HCT116 (cell line): ENCODE measurements at regions not wholly inside any gene's neighbourhood (a gene's known extent, or its start where the extent isn't known, plus 50 kb on each side); places are given as distances from the start of the nearest gene placed in this dataset.

Experiments used
- ATAC-seq: fragments of 200-7000 bp; cut with Tn5 transposase; 2 replicates; pipeline ENCODE4 v1.9.1; 2020; ENCODE audit warnings: mild to moderate bottlenecking, moderate library complexity
- BruUV-seq: library from RNA; stranded (reverse); fragments of 400-500 nt; replicated peaks from 2 replicates; lab custom pipeline; 2021; lab: Mats Ljungman, UMichigan
- CTCF ChIA-PET: fragments of 300-600 bp; sonication (Branson Sonifier 250); formaldehyde crosslinking; loops from one replicate; lab custom pipeline; 2021; ENCODE audit warnings: antibody characterized with exemption; lab: Charles Lee
- POLR2A ChIA-PET: fragments of 300-600, 350-600 bp; sonication (Branson Sonifier 250); formaldehyde crosslinking; loops from one replicate; lab custom pipeline; 2021; ENCODE audit warnings: antibody characterized with exemption; lab: Charles Lee
- RAD21 ChIA-PET, 2 experiments: fragments of 300-600 bp; sonication (Branson Sonifier 250); formaldehyde crosslinking; loops; one replicate each; lab custom pipeline; 2023; ENCODE audit warnings: low total read pairs in 2 of 2; ENCODE audit not compliant: uncharacterized antibody in 2 of 2, unreplicated experiment in 2 of 2, low non-redundant PET in 1 of 2; lab: Charles Lee
- DNase-seq: peaks from one replicate; pipeline ENCODE4 v3.0.0-alpha.2; 2010; ENCODE audit warnings: low read depth, low spot score
- H2AFZ ChIP-seq: fragments of 200-600 bp; shearing (Covaris generic), sonication (generic); 2 replicates; pipeline ENCODE4 v1.6.1; 2017; ENCODE audit warnings: low read depth, mixed run types, mixed read lengths, antibody characterized with exemption, low read length; ENCODE audit not compliant: poor library complexity, severe bottlenecking
- H3K27ac ChIP-seq: 2 replicates; pipeline ENCODE4 v1.5.1; 2012; ENCODE audit warnings: low read depth, low read length
- H3K27me3 ChIP-seq: fragments of 200-600 bp; sonication (generic); 2 replicates; pipeline ENCODE4 v1.6.1; 2016; ENCODE audit warnings: mixed run types, low read length, mixed read lengths; ENCODE audit not compliant: insufficient read depth
- H3K36me3 ChIP-seq, 2 experiments: fragments of 200-500 bp in 1 of 2; fragments of 200-600 bp in 1 of 2; sonication (Bioruptor generic) in 1 of 2; sonication (generic) in 1 of 2; 2 replicates each; pipeline versions ENCODE4 v1.5.1 to v1.6.1; 2014 to 2016; ENCODE audit warnings: low read length in 2 of 2, inconsistent platforms in 1 of 2, mixed read lengths in 1 of 2, mixed run types in 1 of 2; ENCODE audit not compliant: insufficient read depth in 2 of 2, control insufficient read depth in 1 of 2
- H3K4me1 ChIP-seq, 2 experiments: fragments of 200-600 bp in 1 of 2; sonication (generic) in 1 of 2; 2 replicates each; pipeline versions ENCODE4 v1.5.1 to v1.6.1; 2012 to 2017; ENCODE audit warnings: low read length in 2 of 2, inconsistent platforms in 1 of 2, mild to moderate bottlenecking in 1 of 2, mixed read lengths in 1 of 2, mixed run types in 1 of 2, moderate library complexity in 1 of 2; ENCODE audit not compliant: insufficient read depth in 2 of 2, control insufficient read depth in 1 of 2
- H3K4me2 ChIP-seq: fragments of 200-600 bp; sonication (generic); 2 replicates; pipeline ENCODE4 v1.6.1; 2017; ENCODE audit warnings: mixed run types, low read length, mixed read lengths
- H3K4me3 ChIP-seq, 2 experiments: fragments of 200-600 bp in 1 of 2; sonication (generic) in 1 of 2; replicated peaks in 1 of 2; 2 replicates each; pipeline ENCODE4 v1.5.1; 2011 to 2016; ENCODE audit warnings: low read length in 2 of 2, control low read depth in 1 of 2, low read depth in 1 of 2, mild to moderate bottlenecking in 1 of 2, mixed read lengths in 1 of 2, mixed run types in 1 of 2
- H3K79me2 ChIP-seq: fragments of 200-600 bp; sonication (generic); 2 replicates; pipeline ENCODE4 v1.6.1; 2017; ENCODE audit warnings: mild to moderate bottlenecking, mixed run types, low read length, moderate library complexity, mixed read lengths; ENCODE audit not compliant: insufficient read depth
- H3K9ac ChIP-seq: fragments of 200-600 bp; sonication (generic); 2 replicates; pipeline ENCODE4 v1.6.1; 2016; ENCODE audit warnings: low read length, mixed read lengths
- H3K9me2 ChIP-seq: fragments of 200-600 bp; sonication (generic), shearing (Covaris generic); 2 replicates; pipeline ENCODE4 v1.6.1; 2017; ENCODE audit warnings: mixed run types, mild to moderate bottlenecking, moderate library complexity; ENCODE audit not compliant: insufficient read depth
- H3K9me3 ChIP-seq, 2 experiments: fragments of 200-500 bp in 1 of 2; fragments of 200-600 bp in 1 of 2; sonication (Bioruptor generic) in 1 of 2; sonication (generic) in 1 of 2; 2 replicates each; pipeline ENCODE4 v1.6.1; 2014 to 2017; ENCODE audit warnings: low read length in 2 of 2, mixed read lengths in 2 of 2, inconsistent platforms in 1 of 2, low read depth in 1 of 2, mild to moderate bottlenecking in 1 of 2, mixed run types in 1 of 2, moderate library complexity in 1 of 2; ENCODE audit not compliant: control insufficient read depth in 1 of 2, insufficient read depth in 1 of 2
- H4K20me1 ChIP-seq: fragments of 200-600 bp; sonication (generic), shearing (Covaris generic); 2 replicates; pipeline ENCODE4 v1.6.1; 2017; ENCODE audit warnings: mixed run types, mild to moderate bottlenecking, moderate library complexity; ENCODE audit not compliant: insufficient read depth
- CBX3 ChIP-seq: IDR thresholded peaks from 2 replicates; pipeline ENCODE4 v1.6.1; 2012; ENCODE audit warnings: low read depth
- CEBPB ChIP-seq: IDR thresholded peaks from 2 replicates; pipeline ENCODE4 v1.6.1; 2012; ENCODE audit warnings: low read depth
- EGR1 ChIP-seq: IDR thresholded peaks from 2 replicates; pipeline ENCODE4 v1.6.1; 2012; ENCODE audit warnings: low read depth
- EZH2 ChIP-seq: fragments of 200-600 bp; sonication (generic); IDR thresholded peaks from 2 replicates; pipeline ENCODE4 v1.6.1; 2017; ENCODE audit warnings: antibody characterized with exemption, mixed run types
- EZH2phosphoT487 ChIP-seq: fragments of 200-600 bp; IDR thresholded peaks from 2 replicates; pipeline ENCODE4 v1.6.1; 2018; ENCODE audit warnings: antibody characterized with exemption, borderline replicate concordance
- FOSL1 ChIP-seq: IDR thresholded peaks from 2 replicates; pipeline ENCODE4 v1.6.1; 2012; ENCODE audit warnings: low read depth
- JUND ChIP-seq: IDR thresholded peaks from 2 replicates; pipeline ENCODE4 v1.6.1; 2012
- POLR2A ChIP-seq: IDR thresholded peaks from 2 replicates; pipeline ENCODE4 v1.7.0; 2011; ENCODE audit warnings: borderline replicate concordance; ENCODE audit not compliant: insufficient read depth, insufficient read length; ENCODE audit errors: extremely low read depth
- POLR2AphosphoS5 ChIP-seq: IDR thresholded peaks from 2 replicates; pipeline ENCODE4 v1.6.1; 2011; ENCODE audit warnings: mild to moderate bottlenecking, low read depth, low read length, moderate library complexity
- REST ChIP-seq: IDR thresholded peaks from 2 replicates; pipeline ENCODE4 v1.6.1; 2012; ENCODE audit warnings: low read depth
- SIN3A ChIP-seq: IDR thresholded peaks from 2 replicates; pipeline ENCODE4 v1.6.1; 2012; ENCODE audit warnings: low read depth
- SP1 ChIP-seq: IDR thresholded peaks from 2 replicates; pipeline ENCODE4 v1.6.1; 2012; ENCODE audit warnings: low read depth
- TCF7L2 ChIP-seq: IDR thresholded peaks from 2 replicates; pipeline ENCODE4 v1.7.0; 2011; ENCODE audit warnings: borderline replicate concordance, inconsistent platforms; ENCODE audit not compliant: insufficient read depth, insufficient read length; ENCODE audit errors: extremely low read depth
- YY1 ChIP-seq: IDR thresholded peaks from 2 replicates; pipeline ENCODE4 v1.6.1; 2011; ENCODE audit warnings: low read length, low read depth, moderate library complexity, mild to moderate bottlenecking; ENCODE audit not compliant: insufficient replicate concordance; ENCODE audit errors: extremely low read depth
- ZFX ChIP-seq: fragments of 450-650 bp; IDR thresholded peaks from 2 replicates; pipeline ENCODE4 v1.6.1; 2017
- ZNF274 ChIP-seq: fragments of 200-500 bp; sonication (Bioruptor generic); IDR thresholded peaks from 2 replicates; pipeline ENCODE4 v1.6.1; 2014; ENCODE audit warnings: mild to moderate bottlenecking, low read depth, low read length, inconsistent platforms
- intact Hi-C: fragments of 100-400 bp; cut with micrococcal nuclease; formaldehyde crosslinking; loops from 2 replicates; pipeline ENCODE4 v1.10.0; 2022
- TF ChIP-seq, protein P1 (sequence below), 3 experiments: fragments of 200-600 bp in 1 of 3; sonication (generic) in 1 of 3; IDR thresholded peaks in 2 of 3; conservative IDR thresholded peaks in 1 of 3; 2 replicates each; pipeline ENCODE4 v1.5.1; 2012 to 2017; ENCODE audit warnings: low read depth in 2 of 3, low read length in 2 of 3, antibody characterized with exemption in 1 of 3, borderline replicate concordance in 1 of 3, control low read depth in 1 of 3, mild to moderate bottlenecking in 1 of 3, mixed read lengths in 1 of 3, mixed run types in 1 of 3, moderate library complexity in 1 of 3; ENCODE audit not compliant: insufficient read depth in 1 of 3
- TF ChIP-seq, protein P2 (sequence below): IDR thresholded peaks from 2 replicates; pipeline ENCODE4 v1.6.1; 2012

GRCh38 chr4:89625599-89626293 is 211.2 kb downstream of the SNCA start:
- Histone ChIP-seq H3K27ac (no peak overlapping the region), H3K9ac (no peak overlapping the region), H3K4me3 (no peak overlapping the region), H3K79me2 (no peaks in the 10 kb centered on the region), H2AFZ (no peak overlapping the region), H3K4me1 (no peaks in the 10 kb centered on the region), H3K27me3 (no peaks in the 10 kb centered on the region), H4K20me1 (no peaks in the 10 kb centered on the region), H3K36me3 (no peaks in the 10 kb centered on the region), H3K9me2 (no peaks in the 10 kb centered on the region), H3K9me3 (no peaks in the 10 kb centered on the region), H3K4me2 (no peak overlapping the region)
- TF ChIP-seq, protein P1, sequence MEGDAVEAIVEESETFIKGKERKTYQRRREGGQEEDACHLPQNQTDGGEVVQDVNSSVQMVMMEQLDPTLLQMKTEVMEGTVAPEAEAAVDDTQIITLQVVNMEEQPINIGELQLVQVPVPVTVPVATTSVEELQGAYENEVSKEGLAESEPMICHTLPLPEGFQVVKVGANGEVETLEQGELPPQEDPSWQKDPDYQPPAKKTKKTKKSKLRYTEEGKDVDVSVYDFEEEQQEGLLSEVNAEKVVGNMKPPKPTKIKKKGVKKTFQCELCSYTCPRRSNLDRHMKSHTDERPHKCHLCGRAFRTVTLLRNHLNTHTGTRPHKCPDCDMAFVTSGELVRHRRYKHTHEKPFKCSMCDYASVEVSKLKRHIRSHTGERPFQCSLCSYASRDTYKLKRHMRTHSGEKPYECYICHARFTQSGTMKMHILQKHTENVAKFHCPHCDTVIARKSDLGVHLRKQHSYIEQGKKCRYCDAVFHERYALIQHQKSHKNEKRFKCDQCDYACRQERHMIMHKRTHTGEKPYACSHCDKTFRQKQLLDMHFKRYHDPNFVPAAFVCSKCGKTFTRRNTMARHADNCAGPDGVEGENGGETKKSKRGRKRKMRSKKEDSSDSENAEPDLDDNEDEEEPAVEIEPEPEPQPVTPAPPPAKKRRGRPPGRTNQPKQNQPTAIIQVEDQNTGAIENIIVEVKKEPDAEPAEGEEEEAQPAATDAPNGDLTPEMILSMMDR (IDR thresholded peaks at IDR 0.05 in 2 of 3, conservative IDR thresholded peaks at IDR 0.05 in 1 of 3; ENCODE audit: borderline replicate concordance in 1 of 3, insufficient read depth in 1 of 3, low read depth in 2 of 3, low read length in 2 of 3), result no peak
- no peak for TF ChIP-seq CEBPB
- TF ChIP-seq SP1, result no peak
- TF ChIP-seq EGR1, result no peak
- TF ChIP-seq, protein P2, sequence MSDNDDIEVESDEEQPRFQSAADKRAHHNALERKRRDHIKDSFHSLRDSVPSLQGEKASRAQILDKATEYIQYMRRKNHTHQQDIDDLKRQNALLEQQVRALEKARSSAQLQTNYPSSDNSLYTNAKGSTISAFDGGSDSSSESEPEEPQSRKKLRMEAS, result no peak
- no peak for TF ChIP-seq TCF7L2
- no peak for TF ChIP-seq POLR2A
- no peak for TF ChIP-seq ZFX
- TF ChIP-seq SIN3A, result no peak
- TF ChIP-seq REST, result no peak
- no peak for TF ChIP-seq FOSL1
- no peak for TF ChIP-seq POLR2AphosphoS5
- no peak for TF ChIP-seq CBX3
- TF ChIP-seq JUND, result no peak
- no peak for TF ChIP-seq EZH2phosphoT487
- TF ChIP-seq ZNF274, result no peak
- no peak for TF ChIP-seq YY1
- TF ChIP-seq EZH2, result no peak
- RAD21 ChIA-PET, result no interaction called here
- CTCF ChIA-PET, result interaction anchor here (1.9 kb wide), 1 partner anchor 15 kb away, joined by 8 read pairs; no protein-coding TSS in a partner anchor
- POLR2A ChIA-PET, result interaction anchor here (0.6 kb wide), 1 partner anchor 13 kb away, joined by 3 read pairs; no protein-coding TSS in a partner anchor
- intact Hi-C loops, result loop anchor here (2.0 kb wide), 1 partner anchor 21 kb away; no protein-coding TSS in a partner anchor
- ATAC-seq (no peak), DNase-seq (no peak)
- BruUV-seq, result no TSS peak
